Pons (tissue), 1 donor: ENCODE measurements at regions not wholly inside any gene's neighbourhood (a gene's known extent, or its start where the extent isn't known, plus 50 kb on each side); places are given as distances from the start of the nearest gene placed in this dataset.

ENCODE experiments used
- DNase-seq: peaks from one replicate; pipeline ENCODE4 v3.0.0-alpha.2; 2016; ENCODE audit warnings: low spot score

GRCh38 chr6:108734271-108734922, 113.8 kb upstream of the ARMC2 start:
- DNase-seq: no peak

GRCh38 chr6:108735310-108736001, 112.8 kb upstream of the ARMC2 start:
- DNase-seq: no peak

GRCh38 chr6:108736002-108736361, 112.2 kb upstream of the ARMC2 start:
- DNase-seq: no peak

- no peak for DNase-seq
Measured at GRCh38 chr6:108736832-108737231, 111.4 kb upstream of the ARMC2 start.

- no peak for DNase-seq
Measured at GRCh38 chr6:108737594-108738546, 110.4 kb upstream of the ARMC2 start.

GRCh38 chr6:108738684-108739416, 109.4 kb upstream of the ARMC2 start:
- no peak for DNase-seq

- no peak for DNase-seq
Measured at GRCh38 chr6:108739496-108740330, 108.5 kb upstream of the ARMC2 start.

GRCh38 chr6:108741331-108741989, 106.8 kb upstream of the ARMC2 start:
- no peak for DNase-seq

GRCh38 chr6:108742041-108742440, 106.2 kb upstream of the ARMC2 start:
- DNase-seq: no peak

- DNase-seq: peak; percentile 80
Measured at GRCh38 chr6:108744244-108744972, 103.8 kb upstream of the ARMC2 start.

GRCh38 chr6:108744996-108745395, 103.2 kb upstream of the ARMC2 start:
- DNase-seq: peak; percentile 26

- no peak for DNase-seq
Measured at GRCh38 chr6:108745664-108746336, 102.4 kb upstream of the ARMC2 start.

GRCh38 chr6:108746366-108746765, 101.9 kb upstream of the ARMC2 start:
- no peak for DNase-seq

GRCh38 chr6:108746836-108747575, 101.2 kb upstream of the ARMC2 start:
- DNase-seq: no peak

GRCh38 chr6:108748055-108748454, 100.2 kb upstream of the ARMC2 start:
- DNase-seq: no peak

GRCh38 chr6:108748959-108749358, 99.3 kb upstream of the ARMC2 start:
- DNase-seq: no peak

GRCh38 chr6:108750801-108751200, 97.4 kb upstream of the ARMC2 start:
- DNase-seq: no peak

- DNase-seq: no peak
Measured at GRCh38 chr6:108751282-108751681, 96.9 kb upstream of the ARMC2 start.
